ENCODE measurements at regions not wholly inside any gene's neighbourhood (a gene's known extent, or its start where the extent isn't known, plus 50 kb on each side); places are given as distances from the start of the nearest gene placed in this dataset.

DNA sequence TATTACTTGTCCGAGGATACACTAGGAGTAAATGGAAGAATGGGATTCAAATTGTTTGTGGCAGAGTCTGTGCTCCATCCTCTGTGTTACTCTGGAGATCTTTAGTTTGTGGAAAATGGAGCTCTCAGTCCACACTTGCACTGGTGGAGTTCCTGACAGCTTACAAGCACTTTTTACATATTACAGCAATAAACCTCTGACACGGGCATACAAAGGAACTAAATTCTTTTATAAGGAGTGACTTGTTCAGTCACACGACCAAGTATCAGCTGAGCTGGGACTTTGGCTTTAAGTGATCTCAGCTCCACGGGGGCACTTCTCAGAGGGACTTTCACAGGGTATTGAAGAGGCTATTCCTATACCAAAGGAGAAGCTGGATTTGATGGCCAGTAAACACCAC, 417.5 kb downstream of the LRIG3 start:
- H3K36me3 ChIP-seq (ENCODE audit: control insufficient read depth, insufficient read depth, low read length) = no peaks in the 10 kb centered on the region
- no peak for TF ChIP-seq CTCF (IDR thresholded peaks at IDR 0.05; ENCODE audit: insufficient read depth, low read length, poor library complexity, severe bottlenecking)
- no peaks in the 10 kb centered on the region for H3K27me3 ChIP-seq (replicated peaks; ENCODE audit: control insufficient read depth, insufficient read depth, low read length)
- no peak for DNase-seq (ENCODE audit: extremely low read depth, insufficient read length)
- H3K4me3 ChIP-seq (replicated peaks; ENCODE audit: low read depth, low read length) = no peak overlapping the region

- Histone ChIP-seq H3K36me3 (ENCODE audit: control insufficient read depth, insufficient read depth, low read length) (no peaks in the 10 kb centered on the region), H3K4me3 (replicated peaks; ENCODE audit: low read depth, low read length) (no peak overlapping the region), H3K27me3 (replicated peaks; ENCODE audit: control insufficient read depth, insufficient read depth, low read length) (no peaks in the 10 kb centered on the region)
- no peak for TF ChIP-seq CTCF (IDR thresholded peaks at IDR 0.05; ENCODE audit: insufficient read depth, low read length, poor library complexity, severe bottlenecking)
- DNase-seq (ENCODE audit: extremely low read depth, insufficient read length) = no peak
Measured at GRCh38 chr12:58503731-58504130, 416.6 kb downstream of the LRIG3 start.

DNA sequence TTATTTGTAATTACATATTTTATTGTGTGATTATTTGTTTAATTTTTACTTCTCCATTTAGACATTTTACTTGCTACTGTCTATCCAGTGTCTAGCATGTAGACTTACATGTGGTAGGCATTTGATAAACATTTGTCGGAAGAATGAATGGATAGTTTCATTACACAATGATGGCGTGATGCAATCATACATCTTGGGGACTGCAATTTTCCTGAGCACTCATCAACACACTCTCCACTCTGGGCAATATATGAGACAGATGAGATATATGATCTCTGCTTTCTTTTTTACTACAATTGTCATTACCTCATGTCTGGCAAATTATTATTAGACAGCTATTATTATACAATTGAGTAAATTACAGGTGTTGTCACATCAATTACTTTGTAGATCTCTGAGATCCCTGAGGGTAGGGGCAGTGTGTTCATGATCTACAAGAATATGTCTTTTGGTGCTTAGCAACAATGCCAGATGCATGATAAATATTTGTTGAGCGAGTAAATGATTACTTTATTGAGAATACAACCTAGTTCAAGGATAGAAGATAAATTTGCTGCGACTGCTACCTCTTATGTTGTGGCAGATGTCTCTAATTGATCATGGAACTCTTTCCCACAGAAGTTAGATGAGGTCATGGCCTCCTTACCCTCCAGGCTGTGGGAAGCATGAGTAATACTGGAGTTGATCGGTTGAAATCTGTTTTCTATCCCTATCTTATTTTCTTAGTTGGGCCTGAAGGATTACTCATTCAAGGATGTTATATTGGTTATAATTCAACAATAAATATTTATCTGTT, 416.0 kb downstream of the LRIG3 start:
- Histone ChIP-seq H3K36me3 (ENCODE audit: control insufficient read depth, insufficient read depth, low read length) (no peaks in the 10 kb centered on the region), H3K27me3 (replicated peaks; ENCODE audit: control insufficient read depth, insufficient read depth, low read length) (no peaks in the 10 kb centered on the region), H3K4me3 (replicated peaks; ENCODE audit: low read depth, low read length) (no peak overlapping the region)
- TF ChIP-seq CTCF (IDR thresholded peaks at IDR 0.05; ENCODE audit: insufficient read depth, low read length, poor library complexity, severe bottlenecking) = no peak
- DNase-seq (ENCODE audit: extremely low read depth, insufficient read length) = no peak

- no peak overlapping the region for H3K4me3 ChIP-seq (replicated peaks; ENCODE audit: low read depth, low read length)
- H3K27me3 ChIP-seq (replicated peaks; ENCODE audit: control insufficient read depth, insufficient read depth, low read length) = no peaks in the 10 kb centered on the region
- no peak for TF ChIP-seq CTCF (IDR thresholded peaks at IDR 0.05; ENCODE audit: insufficient read depth, low read length, poor library complexity, severe bottlenecking)
- DNase-seq (ENCODE audit: extremely low read depth, insufficient read length) = no peak
- no peaks in the 10 kb centered on the region for H3K36me3 ChIP-seq (ENCODE audit: control insufficient read depth, insufficient read depth, low read length)
Measured at GRCh38 chr12:58509116-58509885, 411.0 kb downstream of the LRIG3 start.

DNA sequence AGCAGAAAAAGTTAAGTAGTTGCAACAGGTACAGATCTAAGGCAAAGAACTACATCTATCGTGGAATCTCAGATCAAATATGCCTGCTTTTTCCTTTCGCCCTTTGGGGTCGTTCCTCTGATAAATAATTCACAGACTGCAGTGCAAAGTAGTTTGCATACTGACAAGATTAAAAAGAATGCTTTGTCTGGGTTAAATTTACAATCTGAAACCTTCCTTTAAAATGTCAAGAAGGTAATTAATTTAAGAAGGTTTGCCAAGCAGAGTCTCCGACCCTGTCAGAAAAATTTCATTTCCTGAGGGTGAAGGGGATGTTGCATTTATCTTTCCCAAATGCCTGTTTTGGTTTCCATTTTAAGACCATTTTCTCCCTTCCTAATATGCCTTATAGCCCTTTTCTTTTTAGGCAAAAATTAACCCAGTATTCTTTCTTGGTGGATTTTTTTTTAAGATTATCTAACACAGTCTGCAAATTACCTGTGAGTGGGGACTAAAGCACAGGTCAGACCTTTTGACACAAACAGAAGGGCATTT, 406.9 kb downstream of the LRIG3 start:
- no peak for TF ChIP-seq CTCF (IDR thresholded peaks at IDR 0.05; ENCODE audit: insufficient read depth, low read length, poor library complexity, severe bottlenecking)
- Histone ChIP-seq H3K36me3 (ENCODE audit: control insufficient read depth, insufficient read depth, low read length) (no peaks in the 10 kb centered on the region), H3K27me3 (replicated peaks; ENCODE audit: control insufficient read depth, insufficient read depth, low read length) (no peaks in the 10 kb centered on the region), H3K4me3 (replicated peaks; ENCODE audit: low read depth, low read length) (no peak overlapping the region)
- DNase-seq (ENCODE audit: extremely low read depth, insufficient read length) = no peak

All from GM06990 (cell line).